Subcutaneous abdominal adipose tissue (tissue), 5 donors: ENCODE measurements at regions not wholly inside any gene's neighbourhood (a gene's known extent, or its start where the extent isn't known, plus 50 kb on each side); places are given as distances from the start of the nearest gene placed in this dataset.
"Not testable (repeated sequence)": the region's sequence is repeated elsewhere in the genome, so short reads cannot be mapped to it uniquely, and the experiment has no call there.

ENCODE experiments used
- H3K27ac ChIP-seq: one replicate; pipeline ENCODE4 v1.7.0; 2013; ENCODE audit warnings: low read depth, mild to moderate bottlenecking, inconsistent platforms, low read length, moderate library complexity
- H3K27me3 ChIP-seq, 5 donors: one replicate each; pipeline ENCODE4 v1.7.0; 2013; ENCODE audit warnings: low read length in 5 of 5, inconsistent platforms in 1 of 5; ENCODE audit not compliant: control insufficient read depth in 5 of 5, insufficient read depth in 4 of 5
- H3K36me3 ChIP-seq, 5 donors: one replicate each; pipeline ENCODE4 v1.7.0; 2013; ENCODE audit warnings: low read length in 5 of 5; ENCODE audit not compliant: control insufficient read depth in 5 of 5, insufficient read depth in 5 of 5
- H3K4me1 ChIP-seq, 5 donors: one replicate each; pipeline ENCODE4 v1.7.0; 2013; ENCODE audit warnings: low read length in 5 of 5, mild to moderate bottlenecking in 3 of 5, moderate library complexity in 1 of 5; ENCODE audit not compliant: control insufficient read depth in 5 of 5, insufficient read depth in 5 of 5
- H3K4me3 ChIP-seq, 5 donors: one replicate each; pipeline ENCODE4 v1.7.0; 2013; ENCODE audit warnings: low read length in 5 of 5, low read depth in 1 of 5
- H3K9ac ChIP-seq, 5 donors: one replicate each; pipeline ENCODE4 v1.7.0; 2013; ENCODE audit warnings: low read length in 5 of 5, mild to moderate bottlenecking in 4 of 5, moderate library complexity in 3 of 5
- H3K9me3 ChIP-seq, 5 donors: one replicate each; pipeline ENCODE4 v1.7.0; 2013; ENCODE audit warnings: low read length in 5 of 5; ENCODE audit not compliant: control insufficient read depth in 5 of 5
- donor health status: healthy.
- donor health status: healthy.
- donor health status: healthy.
- donor health status: healthy.
- donor health status: healthy.

- Histone ChIP-seq H3K4me1 (no peaks in the 10 kb centered on the region), H3K9me3 (peaks cover 0 to 5% (median 2%) of the 10 kb centered on the region in 5 donors), H3K36me3 (no peaks in the 10 kb centered on the region), H3K4me3 (no peak overlapping the region), H3K27me3 (peaks cover 0 to 6% (median 0%) of the 10 kb centered on the region in 5 donors), H3K9ac (no peak overlapping the region), H3K27ac (no peak overlapping the region)
Measured at GRCh38 chrX:25124391-25124790, 108.6 kb upstream of the ARX start.

GRCh38 chrX:25112156-25112555 lies 96.4 kb upstream of the ARX start:
- H3K9me3 ChIP-seq, result peaks cover 0 to 2% (median 0%) of the 10 kb centered on the region in 5 donors
- peaks cover 0 to 2% (median 0%) of the 10 kb centered on the region in 5 donors for H3K27me3 ChIP-seq
- H3K4me3 ChIP-seq, result no peak overlapping the region
- H3K36me3 ChIP-seq, result no peaks in the 10 kb centered on the region
- no peak overlapping the region for H3K9ac ChIP-seq
- H3K4me1 ChIP-seq, result no peaks in the 10 kb centered on the region
- no peak overlapping the region for H3K27ac ChIP-seq

GRCh38 chrX:25108481-25108880 lies 92.7 kb upstream of the ARX start:
- no peak overlapping the region for H3K27ac ChIP-seq
- no peaks in the 10 kb centered on the region for H3K36me3 ChIP-seq
- peaks cover 0 to 2% (median 0%) of the 10 kb centered on the region in 5 donors for H3K27me3 ChIP-seq
- H3K4me3 ChIP-seq, result no peak overlapping the region
- no peaks in the 10 kb centered on the region for H3K4me1 ChIP-seq
- no peaks in the 10 kb centered on the region for H3K9me3 ChIP-seq
- H3K9ac ChIP-seq, result no peak overlapping the region

GRCh38 chrX:25105221-25105620 lies 89.5 kb upstream of the ARX start:
- Histone ChIP-seq H3K36me3 (no peaks in the 10 kb centered on the region), H3K27ac (no peak overlapping the region), H3K9me3 (no peaks in the 10 kb centered on the region), H3K4me3 (no peak overlapping the region), H3K27me3 (no peaks in the 10 kb centered on the region), H3K4me1 (no peaks in the 10 kb centered on the region), H3K9ac (no peak overlapping the region)

- Histone ChIP-seq H3K36me3 (no peaks in the 10 kb centered on the region), H3K27ac (no peak overlapping the region), H3K4me3 (no peak overlapping the region), H3K27me3 (peaks cover 0 to 16% (median 8%) of the 10 kb centered on the region in 5 donors), H3K9me3 (no peaks in the 10 kb centered on the region), H3K4me1 (no peaks in the 10 kb centered on the region), H3K9ac (no peak overlapping the region)
Measured at GRCh38 chrX:25096522-25097045, 80.8 kb upstream of the ARX start.

- not testable (repeated sequence) for H3K4me3 ChIP-seq, H3K27me3 ChIP-seq, H3K36me3 ChIP-seq, H3K27ac ChIP-seq, H3K4me1 ChIP-seq, H3K9ac ChIP-seq
- peaks cover 4 to 14% (median 7%) of the 10 kb centered on the region in 5 donors for H3K9me3 ChIP-seq
Measured at GRCh38 chrX:25091152-25091551, 75.4 kb upstream of the ARX start.

- H3K4me3 ChIP-seq, result no peak overlapping the region
- H3K9me3 ChIP-seq, result peaks cover 4 to 17% (median 8%) of the 10 kb centered on the region in 5 donors
- no peak overlapping the region for H3K27ac ChIP-seq
- H3K36me3 ChIP-seq, result no peaks in the 10 kb centered on the region
- peaks cover 0 to 3% (median 0%) of the 10 kb centered on the region in 5 donors for H3K27me3 ChIP-seq
- H3K4me1 ChIP-seq, result no peaks in the 10 kb centered on the region
- H3K9ac ChIP-seq, result no peak overlapping the region
Measured at GRCh38 chrX:25084446-25084845, 68.7 kb upstream of the ARX start.

GRCh38 chrX:25083661-25084060 lies 67.9 kb upstream of the ARX start:
- Histone ChIP-seq H3K4me3 (no peak overlapping the region), H3K9me3 (peaks cover 4 to 17% (median 8%) of the 10 kb centered on the region in 5 donors), H3K36me3 (no peaks in the 10 kb centered on the region), H3K27ac (no peak overlapping the region), H3K27me3 (peaks cover 0 to 3% (median 0%) of the 10 kb centered on the region in 5 donors), H3K4me1 (no peaks in the 10 kb centered on the region), H3K9ac (no peak overlapping the region)

GRCh38 chrX:25079020-25079419 lies 63.3 kb upstream of the ARX start:
- no peaks in the 10 kb centered on the region for H3K4me1 ChIP-seq
- peaks cover 0 to 4% (median 0%) of the 10 kb centered on the region in 5 donors for H3K27me3 ChIP-seq
- H3K9me3 ChIP-seq, result no peaks in the 10 kb centered on the region
- no peak overlapping the region for H3K4me3 ChIP-seq
- H3K9ac ChIP-seq, result no peak overlapping the region
- H3K27ac ChIP-seq, result no peak overlapping the region
- no peaks in the 10 kb centered on the region for H3K36me3 ChIP-seq

GRCh38 chrX:25076941-25077500 lies 61.3 kb upstream of the ARX start:
- Histone ChIP-seq H3K27ac (no peak overlapping the region), H3K9ac (no peak overlapping the region), H3K36me3 (no peaks in the 10 kb centered on the region), H3K9me3 (no peaks in the 10 kb centered on the region), H3K27me3 (peaks cover 0 to 4% (median 0%) of the 10 kb centered on the region in 5 donors), H3K4me3 (no peak overlapping the region), H3K4me1 (no peaks in the 10 kb centered on the region)
